Stimulated activated CD4-positive, alpha-beta T cell treated with anti-CD3 and anti-CD28 coated beads, Interleukin-15, amount 100 ng/mL, for 48 hours (primary cell): ENCODE measurements at regions not wholly inside any gene's neighbourhood (a gene's known extent, or its start where the extent isn't known, plus 50 kb on each side); places are given as distances from the start of the nearest gene placed in this dataset.
"Not testable (repeated sequence)": the region's sequence is repeated elsewhere in the genome, so short reads cannot be mapped to it uniquely, and the experiment has no call there.

ENCODE experiments used
- DNase-seq, 2 donors: peaks; one replicate each; pipeline ENCODE4 v3.0.0-alpha.2; 2020; ENCODE audit warnings: low read depth in 2 of 2

DNA sequence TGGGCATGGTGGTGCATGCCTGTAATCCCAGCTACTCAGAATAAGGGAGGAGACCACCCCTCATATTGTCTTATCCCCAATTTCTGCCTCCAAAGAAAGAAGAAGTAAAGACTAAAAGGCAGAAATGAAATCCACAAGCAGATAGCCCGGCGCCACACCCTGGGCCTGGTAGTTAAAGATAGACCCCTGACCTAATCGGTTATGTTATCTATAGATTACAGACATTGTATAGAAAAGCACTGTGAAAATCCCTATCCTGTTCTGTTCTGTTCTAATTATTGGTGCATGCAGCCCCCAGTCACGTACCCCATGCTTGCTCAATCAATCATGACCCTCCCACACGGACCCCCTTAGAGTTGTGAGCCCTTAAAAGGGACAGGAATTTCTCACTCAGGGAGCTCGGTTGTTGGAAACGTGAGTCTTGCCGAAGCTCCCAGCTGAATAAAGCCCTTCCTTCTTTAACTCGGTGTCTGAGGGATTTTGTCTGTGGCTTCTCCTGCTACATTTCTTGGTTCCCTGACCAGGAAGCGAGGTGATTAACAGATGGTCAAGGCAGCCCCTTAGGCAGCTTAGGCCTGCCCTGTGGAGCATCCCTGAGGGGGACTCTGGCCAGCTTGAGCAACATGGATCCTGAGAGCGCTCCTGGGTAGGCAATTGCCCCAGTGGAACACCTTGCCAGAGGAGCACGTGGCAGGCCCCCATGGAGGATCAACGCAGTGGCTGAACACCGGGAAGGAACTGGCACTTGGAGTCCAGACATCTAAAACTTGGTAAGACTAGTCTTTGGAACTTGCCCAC is 188.7 kb upstream of the NDUFV2 start:
- DNase-seq = not testable (repeated sequence)

DNA sequence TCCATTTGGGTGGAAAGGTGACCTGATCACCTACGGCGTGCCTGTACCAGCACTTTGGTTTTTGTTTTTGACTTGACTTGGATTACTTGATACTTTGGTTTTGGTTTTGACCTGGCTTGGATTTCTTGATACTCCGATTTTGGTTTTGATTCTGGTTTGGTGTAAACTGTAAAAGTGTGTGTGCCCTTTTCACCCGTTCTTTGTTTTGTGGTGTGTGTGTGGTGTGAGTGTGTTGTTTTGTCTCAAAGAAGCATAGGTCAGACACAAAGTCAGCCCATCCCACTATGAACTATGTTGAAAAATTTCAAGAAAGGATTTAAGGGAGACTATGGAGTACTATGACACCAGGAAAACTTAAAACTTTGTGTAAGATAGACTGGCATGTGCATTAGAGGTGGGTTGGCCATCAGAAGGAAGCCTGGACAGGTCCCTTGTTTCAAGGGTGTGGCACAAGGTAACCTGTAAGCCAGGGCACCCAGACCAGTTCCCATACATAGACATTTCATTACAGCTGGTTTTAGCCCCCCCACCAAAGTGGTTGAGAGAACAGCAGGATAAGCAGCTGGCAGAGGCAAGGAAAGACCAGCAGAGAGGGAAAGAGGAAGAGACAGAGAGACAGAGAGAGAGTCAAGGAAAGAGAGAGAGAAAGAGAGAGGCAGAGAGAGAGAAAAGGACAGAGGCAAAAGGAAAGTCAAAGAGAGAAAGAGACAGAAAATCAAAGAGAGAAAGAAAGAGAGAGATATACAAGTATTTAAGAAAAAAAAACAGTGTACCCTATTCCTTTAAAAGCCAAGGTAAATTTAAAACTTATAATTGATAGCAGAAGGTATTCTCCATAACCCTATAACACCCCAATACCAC is 187.9 kb upstream of the NDUFV2 start:
- not testable (repeated sequence) for DNase-seq

DNA sequence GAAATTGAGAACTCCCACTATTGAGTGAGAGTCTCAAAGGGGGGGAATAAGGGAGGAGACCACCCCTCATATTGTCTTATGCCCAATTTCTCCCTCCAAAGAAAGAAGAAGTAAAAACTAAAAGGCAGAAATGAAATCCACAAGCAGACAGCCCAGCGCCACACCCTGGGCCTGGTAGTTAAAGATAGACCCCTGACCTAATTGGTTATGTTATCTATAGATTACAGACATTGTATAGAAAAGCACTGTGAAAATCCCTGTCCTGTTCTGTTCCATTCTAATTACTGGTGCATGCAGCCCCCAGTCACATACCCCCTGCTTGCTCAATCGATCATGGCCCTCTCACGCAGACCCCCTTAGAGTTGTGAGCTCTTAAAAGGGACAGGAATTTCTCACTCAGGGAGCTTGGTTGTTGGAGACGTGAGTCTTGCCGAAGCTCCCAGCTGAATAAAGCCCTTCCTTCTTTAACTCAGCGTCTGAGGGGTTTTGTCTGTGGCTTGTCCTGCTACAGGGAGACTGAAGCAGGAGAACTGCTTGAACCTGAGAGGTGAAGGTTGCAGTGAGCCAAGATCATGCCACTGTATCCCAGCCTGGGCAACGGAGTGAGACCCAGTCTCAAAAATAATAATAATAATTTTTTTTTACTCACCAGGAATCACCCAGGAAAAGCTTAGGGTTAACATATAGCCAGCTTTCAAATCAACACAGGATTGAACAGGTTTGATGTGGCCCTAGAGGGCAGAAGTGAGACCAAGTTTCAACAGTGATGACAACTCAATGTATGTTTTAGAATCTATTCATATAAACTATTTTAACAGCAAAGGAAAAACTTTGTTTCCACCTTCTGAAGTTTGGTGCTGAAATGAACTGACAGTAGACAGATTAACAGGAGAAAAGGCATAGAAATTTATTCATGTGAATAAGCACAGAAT is 181.4 kb upstream of the NDUFV2 start:
- DNase-seq = not testable (repeated sequence)

DNA sequence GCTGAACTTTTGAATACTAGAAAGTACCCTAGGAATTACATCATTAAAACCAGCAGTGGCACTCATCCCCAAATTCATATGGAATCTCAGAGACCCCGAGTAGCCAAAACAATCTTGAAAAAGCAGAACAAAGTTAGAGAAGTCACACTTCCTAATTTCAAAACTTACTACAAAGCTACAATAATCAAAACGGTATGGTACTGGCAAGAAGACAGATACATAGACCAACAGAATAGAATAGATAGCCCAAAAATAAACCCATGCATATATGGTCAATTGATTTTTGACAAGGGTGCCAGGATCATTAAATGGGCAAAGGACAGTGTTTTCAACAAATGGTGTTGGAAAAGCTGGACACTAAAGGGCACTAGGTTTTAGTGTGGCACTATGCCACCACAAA is 176.0 kb upstream of the NDUFV2 start:
- no peak for DNase-seq

GRCh38 chr18:8928044-8928443 is 174.5 kb upstream of the NDUFV2 start:
- no peak for DNase-seq

- DNase-seq = no peak
Observed at GRCh38 chr18:8928847-8929780, 173.4 kb upstream of the NDUFV2 start.

DNA sequence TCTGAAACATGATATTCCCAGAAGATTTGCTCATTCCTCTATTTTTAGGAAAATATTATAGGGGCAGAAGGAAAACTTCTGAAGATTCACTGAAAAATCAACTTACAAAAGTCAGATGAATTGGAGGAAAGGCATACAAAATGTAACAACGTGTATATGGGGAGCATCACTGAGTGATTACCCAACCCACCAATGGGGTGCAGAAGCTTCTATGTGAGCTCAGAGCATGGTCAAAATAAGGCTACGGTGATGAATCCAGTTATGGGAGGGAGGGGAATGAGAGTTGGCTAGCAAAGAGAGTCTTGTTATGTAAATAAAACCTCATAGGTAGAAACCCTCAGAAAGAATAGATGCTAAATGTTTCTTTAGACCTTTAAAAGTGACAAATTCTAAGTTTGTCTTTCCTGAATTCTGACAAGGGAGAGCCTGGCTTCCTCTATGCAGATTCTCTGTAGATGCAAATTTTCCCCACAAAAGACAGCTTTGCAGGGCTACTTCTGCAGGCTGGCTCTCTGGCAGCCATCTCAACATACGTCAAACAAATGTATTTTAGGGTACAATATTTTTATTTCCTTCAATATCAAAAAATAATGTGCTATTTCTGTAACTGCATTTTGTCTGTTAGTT is 171.4 kb upstream of the NDUFV2 start:
- no peak for DNase-seq

GRCh38 chr18:8932866-8933265 is 169.6 kb upstream of the NDUFV2 start:
- no peak for DNase-seq

DNA sequence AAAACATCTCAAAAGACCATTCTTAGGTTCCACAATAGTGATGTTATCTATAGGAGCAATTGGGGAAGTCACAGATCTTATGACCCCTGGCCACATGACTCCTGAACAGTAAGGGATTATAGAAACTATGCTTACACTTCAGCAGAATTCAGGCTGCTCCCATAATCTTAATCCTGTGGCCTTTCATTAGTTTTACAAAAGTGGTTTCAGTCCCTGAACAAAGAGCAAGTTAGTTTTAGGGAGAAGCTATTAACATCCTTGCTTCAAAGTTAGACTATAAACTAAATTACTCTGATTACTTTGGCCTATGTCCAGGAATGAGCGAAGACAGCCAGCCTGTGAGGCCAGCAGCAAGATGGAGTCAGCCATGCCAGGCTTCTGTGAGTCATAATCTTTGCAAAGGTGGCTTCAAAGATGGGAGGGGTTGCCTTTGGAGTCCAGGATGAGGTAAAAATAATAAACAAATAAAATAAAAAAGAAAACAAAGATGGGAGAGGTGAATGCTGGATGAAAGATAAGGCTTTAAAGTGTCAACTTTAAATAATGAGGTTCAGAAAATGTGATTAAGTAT is 168.7 kb upstream of the NDUFV2 start:
- DNase-seq = no peak

- not testable (repeated sequence) for DNase-seq
Observed at GRCh38 chr18:8935346-8935745, 167.2 kb upstream of the NDUFV2 start.

DNA sequence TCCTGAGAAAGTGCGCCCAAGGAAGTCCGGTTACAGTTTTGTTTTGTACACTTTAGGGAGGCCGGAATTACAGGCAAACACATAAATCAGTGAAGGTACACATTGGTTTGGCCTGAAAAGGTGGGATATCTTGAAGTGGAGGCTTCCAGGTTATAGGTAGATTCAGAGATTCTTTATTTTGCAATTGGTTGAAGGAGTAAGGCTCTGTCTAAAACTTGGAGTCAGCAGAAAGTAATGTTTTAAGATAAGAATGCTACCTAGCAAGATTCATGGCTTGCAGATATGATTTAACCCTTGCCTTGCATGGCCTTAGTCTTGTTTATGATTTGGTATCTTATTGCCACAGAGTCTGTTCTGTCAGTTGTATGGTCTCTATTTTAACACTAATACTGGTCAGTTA is 165.9 kb upstream of the NDUFV2 start:
- DNase-seq = no peak

- DNase-seq = no peak
Observed at GRCh38 chr18:8937160-8938094, 165.1 kb upstream of the NDUFV2 start.

DNA sequence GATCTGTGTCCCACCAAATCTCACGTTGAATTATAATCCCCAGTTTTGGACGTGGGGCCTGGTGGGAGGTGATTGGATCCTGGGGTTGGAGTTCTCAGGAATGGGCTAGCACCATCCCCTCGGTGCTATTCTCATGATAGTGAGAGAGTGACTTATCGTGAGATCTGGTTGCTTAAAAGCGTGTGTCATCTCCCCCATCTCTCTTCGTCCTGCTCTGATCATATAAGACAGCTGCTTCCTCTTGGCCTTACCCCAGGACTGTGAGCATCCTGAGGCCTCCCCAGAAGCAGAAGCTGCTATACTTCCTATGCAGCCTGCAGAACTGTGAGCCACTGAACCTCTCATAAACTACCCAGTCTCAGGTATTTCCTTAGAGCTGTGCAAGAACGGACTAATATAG is 163.7 kb upstream of the NDUFV2 start:
- no peak for DNase-seq

GRCh38 chr18:8942021-8942908 is 160.2 kb upstream of the NDUFV2 start:
- DNase-seq = no peak

DNA sequence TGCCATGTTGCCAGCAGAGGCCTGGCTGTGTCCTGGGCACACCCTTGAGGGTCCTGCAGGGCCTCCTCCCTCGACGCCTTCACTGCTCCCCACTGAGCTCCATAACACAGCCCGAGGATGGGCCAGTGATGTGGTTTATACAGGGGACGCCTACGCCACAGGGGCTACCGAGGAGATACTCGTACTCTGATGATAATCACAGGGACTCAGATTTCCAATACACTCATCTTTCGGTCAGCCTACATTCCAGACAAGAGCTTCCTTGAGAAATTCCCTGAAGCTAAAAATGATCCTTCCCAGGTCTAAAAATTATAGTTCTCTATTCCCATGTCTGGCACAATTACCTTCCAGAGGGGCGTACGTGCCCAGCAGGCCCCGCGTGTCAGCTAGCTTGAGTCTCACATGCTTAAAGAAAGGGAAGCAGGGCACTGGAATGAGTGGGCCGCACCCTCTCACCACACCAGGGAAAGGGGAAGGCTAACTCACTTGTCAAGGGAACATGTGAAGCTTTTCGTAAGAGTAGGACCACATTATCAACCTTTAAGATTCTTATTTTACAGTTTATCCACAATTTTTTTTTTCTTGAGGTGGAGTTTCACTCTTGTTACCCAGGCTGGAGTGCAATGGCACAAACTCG is 159.5 kb upstream of the NDUFV2 start:
- DNase-seq = no peak

DNA sequence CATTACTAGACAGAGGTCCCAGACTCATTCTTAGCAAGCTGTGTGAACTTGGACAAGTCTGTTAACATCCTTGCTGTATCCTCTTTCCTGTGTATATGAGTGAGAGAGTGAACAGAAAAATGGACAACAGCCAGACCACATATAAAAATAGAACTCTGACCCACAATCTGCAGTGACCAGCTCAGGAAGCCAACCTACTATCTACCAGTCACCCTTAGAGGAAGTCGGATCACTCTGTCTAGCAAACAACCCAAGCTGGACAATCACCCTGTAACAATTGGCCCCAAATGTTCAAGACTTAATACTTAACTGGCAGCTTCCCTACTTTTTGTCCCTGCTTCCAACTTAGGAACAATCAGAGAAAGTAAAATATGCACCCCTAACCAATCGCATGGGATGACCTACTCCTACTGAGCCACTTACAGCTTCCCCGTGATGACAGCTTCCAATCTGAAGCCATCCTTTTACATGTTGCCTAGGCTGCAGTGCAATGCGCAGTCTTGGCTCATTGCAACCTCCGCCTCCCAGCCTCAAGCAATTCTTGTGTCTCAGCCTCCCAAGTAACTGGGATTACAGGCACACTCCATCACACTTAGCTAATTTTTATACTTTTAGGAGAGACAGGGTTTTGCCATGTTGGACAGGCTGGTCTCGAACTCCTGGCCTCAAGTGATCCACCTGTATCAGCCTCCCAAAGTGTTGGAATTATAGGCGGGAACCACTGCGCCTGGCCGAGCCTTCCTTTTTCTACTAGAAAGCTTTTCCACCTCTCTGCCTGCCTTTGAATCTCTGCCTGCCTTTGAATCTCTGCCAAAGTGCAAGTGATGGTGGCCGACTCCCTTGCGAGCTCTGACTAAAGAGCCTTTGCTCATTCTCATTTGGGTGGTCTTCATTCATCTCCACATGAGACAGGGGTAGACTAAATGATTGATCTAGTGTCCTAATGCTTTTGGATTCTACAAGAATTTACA is 158.3 kb upstream of the NDUFV2 start:
- no peak for DNase-seq
